Calu3 (cell line): ENCODE measurements at regions not wholly inside any gene's neighbourhood (a gene's known extent, or its start where the extent isn't known, plus 50 kb on each side); places are given as distances from the start of the nearest gene placed in this dataset.
"Not testable (repeated sequence)": the region's sequence is repeated elsewhere in the genome, so short reads cannot be mapped to it uniquely, and the experiment has no call there.

Source experiments
- BruUV-seq: library from RNA; stranded (reverse); fragments of 400-500 nt; replicated peaks from 2 replicates; lab custom pipeline; 2021; lab: Mats Ljungman, UMichigan
- CTCF ChIA-PET: fragments of 300-600 bp; sonication (Branson Sonifier 250); formaldehyde crosslinking; loops from one replicate; lab custom pipeline; 2022; ENCODE audit warnings: antibody characterized with exemption; lab: Charles Lee
- DNase-seq: peaks from one replicate; pipeline ENCODE4 v3.0.0; 2022
- H3K27ac Mint-ChIP-seq: one replicate; pipeline ENCODE4 v1.8.0; 2022; ENCODE audit warnings: mixed read lengths; ENCODE audit not compliant: unreplicated experiment
- H3K27me3 Mint-ChIP-seq: one replicate; pipeline ENCODE4 v1.8.0; 2022; ENCODE audit warnings: mixed read lengths; ENCODE audit not compliant: unreplicated experiment
- H3K36me3 Mint-ChIP-seq: one replicate; pipeline ENCODE4 v1.8.0; 2022; ENCODE audit warnings: mild to moderate bottlenecking, moderate library complexity, mixed read lengths; ENCODE audit not compliant: insufficient read depth, unreplicated experiment
- H3K4me1 Mint-ChIP-seq: one replicate; pipeline ENCODE4 v1.8.0; 2022; ENCODE audit warnings: mild to moderate bottlenecking, low read depth, mixed read lengths; ENCODE audit not compliant: unreplicated experiment
- H3K4me3 Mint-ChIP-seq: one replicate; pipeline ENCODE4 v1.8.0; 2022; ENCODE audit warnings: mild to moderate bottlenecking, low read depth, moderate library complexity, mixed read lengths; ENCODE audit not compliant: unreplicated experiment
- H3K9me3 Mint-ChIP-seq: one replicate; pipeline ENCODE4 v1.8.0; 2022; ENCODE audit warnings: low read depth, mixed read lengths; ENCODE audit not compliant: unreplicated experiment
- CTCF ChIP-seq: fragments of 200-600 bp; IDR thresholded peaks from one replicate; pipeline ENCODE4 v1.8.0; 2022; ENCODE audit warnings: antibody characterized with exemption; ENCODE audit not compliant: unreplicated experiment
- intact Hi-C: fragments of 100-400 bp; cut with micrococcal nuclease; formaldehyde crosslinking; loops from one replicate; pipeline ENCODE4 v1.10.0; 2022; ENCODE audit not compliant: unreplicated experiment

- intact Hi-C loops, result no loop called here
- no peak for DNase-seq
- H3K27me3 Mint-ChIP-seq, result no peaks in the 10 kb centered on the region
- no peak overlapping the region for H3K27ac Mint-ChIP-seq
- H3K9me3 Mint-ChIP-seq, result peaks cover 10% of the 10 kb centered on the region
- H3K4me1 Mint-ChIP-seq, result no peaks in the 10 kb centered on the region
- no peaks in the 10 kb centered on the region for H3K36me3 Mint-ChIP-seq
- TF ChIP-seq CTCF, result no peak
- CTCF ChIA-PET, result no interaction called here
- BruUV-seq, result no TSS peak
- no peak overlapping the region for H3K4me3 Mint-ChIP-seq
These were observed 335.3 kb upstream of the RUNX1 start for GRCh38 chr21:35384375-35384774.

GRCh38 chr21:35382696-35383095 is 333.6 kb upstream of the RUNX1 start:
- H3K9me3 Mint-ChIP-seq, result peaks cover 5% of the 10 kb centered on the region
- intact Hi-C loops, result no loop called here
- no peak for DNase-seq
- H3K4me1 Mint-ChIP-seq, result no peaks in the 10 kb centered on the region
- no peak for TF ChIP-seq CTCF
- H3K27ac Mint-ChIP-seq, result no peak overlapping the region
- no peaks in the 10 kb centered on the region for H3K36me3 Mint-ChIP-seq
- CTCF ChIA-PET, result interaction anchor here (0.7 kb wide), 1 partner anchor 10 kb away, joined by 6 read pairs; no protein-coding TSS in a partner anchor
- H3K4me3 Mint-ChIP-seq, result no peak overlapping the region
- no TSS peak for BruUV-seq
- no peaks in the 10 kb centered on the region for H3K27me3 Mint-ChIP-seq

DNA sequence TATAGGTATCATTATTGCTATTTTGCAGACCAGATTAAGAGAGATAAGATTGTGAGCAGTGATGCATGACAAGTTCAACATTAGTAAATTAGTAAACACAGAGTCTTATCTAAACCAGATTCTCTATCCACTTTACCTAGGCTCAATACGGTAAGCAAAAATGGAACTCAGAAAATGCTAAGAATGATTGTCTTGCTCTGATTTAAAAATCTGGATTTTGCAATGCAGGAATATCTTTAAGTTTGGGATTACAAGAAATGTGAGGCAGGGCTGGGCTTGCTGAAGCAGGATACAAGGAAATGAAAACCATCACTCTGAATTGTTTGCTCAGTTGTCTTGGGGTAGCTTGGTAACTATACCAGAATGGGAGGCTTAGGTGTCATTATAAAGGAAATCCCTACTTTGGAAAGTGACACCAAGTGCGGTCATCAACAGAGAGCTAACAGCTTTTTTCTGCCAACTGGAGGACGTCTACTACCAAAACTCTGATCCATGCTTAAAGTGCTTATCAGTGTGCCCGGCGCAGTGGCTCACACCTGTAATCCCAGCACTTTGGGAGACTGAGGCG is 332.7 kb upstream of the RUNX1 start:
- CTCF ChIA-PET, result no interaction called here
- TF ChIP-seq CTCF, result no peak
- intact Hi-C loops, result no loop called here
- no peaks in the 10 kb centered on the region for H3K27me3 Mint-ChIP-seq
- no peaks in the 10 kb centered on the region for H3K36me3 Mint-ChIP-seq
- BruUV-seq, result no TSS peak
- DNase-seq, result no peak
- H3K4me3 Mint-ChIP-seq, result no peak overlapping the region
- H3K9me3 Mint-ChIP-seq, result peaks cover 5% of the 10 kb centered on the region
- no peak overlapping the region for H3K27ac Mint-ChIP-seq
- H3K4me1 Mint-ChIP-seq, result no peaks in the 10 kb centered on the region

DNA sequence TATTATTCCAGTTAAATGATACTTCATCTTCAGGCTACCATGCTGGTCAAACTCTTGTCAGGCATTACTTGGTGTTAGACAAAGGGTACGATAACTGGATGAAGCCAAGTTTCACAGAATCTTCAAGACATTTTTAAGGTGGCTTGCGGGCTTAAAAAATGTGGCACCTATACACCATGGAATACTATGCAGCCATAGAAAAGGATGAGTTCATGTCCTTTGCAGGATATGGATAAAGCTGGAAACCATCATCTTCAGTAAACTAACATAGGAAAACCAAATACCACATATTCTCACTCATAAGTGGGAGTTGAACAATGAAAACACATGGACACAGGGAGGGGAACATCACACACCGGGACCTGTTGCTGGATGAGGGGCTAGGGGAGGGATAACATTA is 331.2 kb upstream of the RUNX1 start:
- H3K4me3 Mint-ChIP-seq, H3K9me3 Mint-ChIP-seq, intact Hi-C loops, BruUV-seq, H3K27ac Mint-ChIP-seq, CTCF ChIA-PET, H3K4me1 Mint-ChIP-seq, DNase-seq, H3K27me3 Mint-ChIP-seq, H3K36me3 Mint-ChIP-seq: not testable (repeated sequence)

GRCh38 chr21:35378881-35379280 is 329.8 kb upstream of the RUNX1 start:
- Mint-ChIP-seq H3K27me3 (no peaks in the 10 kb centered on the region), H3K4me1 (no peaks in the 10 kb centered on the region), H3K36me3 (no peaks in the 10 kb centered on the region), H3K27ac (no peak overlapping the region), H3K9me3 (peaks cover 4% of the 10 kb centered on the region), H3K4me3 (no peak overlapping the region)
- BruUV-seq, result no TSS peak
- CTCF ChIA-PET, result no interaction called here
- intact Hi-C loops, result no loop called here
- DNase-seq, result no peak
- TF ChIP-seq CTCF, result no peak
